ENCODE measurements at regions not wholly inside any gene's neighbourhood (a gene's known extent, or its start where the extent isn't known, plus 50 kb on each side); places are given as distances from the start of the nearest gene placed in this dataset.

- Histone ChIP-seq H3K9me3 (ENCODE audit: control insufficient read depth in 1 of 2, insufficient read depth in 1 of 2, low read length in 2 of 2) (no peaks in the 10 kb centered on the region), H3K4me3 (ENCODE audit: low read length) (no peak overlapping the region), H3K27me3 (ENCODE audit: control insufficient read depth in 1 of 2, insufficient read depth in 2 of 2, low read length in 2 of 2) (no peaks in the 10 kb centered on the region), H3K36me3 (ENCODE audit: insufficient read depth, low read length) (no peaks in the 10 kb centered on the region), H3K27ac (ENCODE audit: low read depth in 1 of 2, low read length in 2 of 2) (no peak overlapping the region), H3K4me1 (ENCODE audit: insufficient read depth, low read length) (no peaks in the 10 kb centered on the region)
- Mint-ChIP-seq H3K4me1 (ENCODE audit: low read depth) (no peaks in the 10 kb centered on the region), H3K36me3 (ENCODE audit: low read depth) (no peaks in the 10 kb centered on the region), H3K9me3 (no peaks in the 10 kb centered on the region), H3K27me3 (no peaks in the 10 kb centered on the region), H3K4me3 (no peak overlapping the region), H3K27ac (no peak overlapping the region)
- CTCF ChIA-PET: no interaction called here
- no peak for ATAC-seq (ENCODE audit: poor library complexity)
- intact Hi-C loops (cut with DNase I, micrococcal nuclease): no loop called here
- POLR2A ChIA-PET: no interaction called here
- no peak for DNase-seq
- TF ChIP-seq, protein P1, sequence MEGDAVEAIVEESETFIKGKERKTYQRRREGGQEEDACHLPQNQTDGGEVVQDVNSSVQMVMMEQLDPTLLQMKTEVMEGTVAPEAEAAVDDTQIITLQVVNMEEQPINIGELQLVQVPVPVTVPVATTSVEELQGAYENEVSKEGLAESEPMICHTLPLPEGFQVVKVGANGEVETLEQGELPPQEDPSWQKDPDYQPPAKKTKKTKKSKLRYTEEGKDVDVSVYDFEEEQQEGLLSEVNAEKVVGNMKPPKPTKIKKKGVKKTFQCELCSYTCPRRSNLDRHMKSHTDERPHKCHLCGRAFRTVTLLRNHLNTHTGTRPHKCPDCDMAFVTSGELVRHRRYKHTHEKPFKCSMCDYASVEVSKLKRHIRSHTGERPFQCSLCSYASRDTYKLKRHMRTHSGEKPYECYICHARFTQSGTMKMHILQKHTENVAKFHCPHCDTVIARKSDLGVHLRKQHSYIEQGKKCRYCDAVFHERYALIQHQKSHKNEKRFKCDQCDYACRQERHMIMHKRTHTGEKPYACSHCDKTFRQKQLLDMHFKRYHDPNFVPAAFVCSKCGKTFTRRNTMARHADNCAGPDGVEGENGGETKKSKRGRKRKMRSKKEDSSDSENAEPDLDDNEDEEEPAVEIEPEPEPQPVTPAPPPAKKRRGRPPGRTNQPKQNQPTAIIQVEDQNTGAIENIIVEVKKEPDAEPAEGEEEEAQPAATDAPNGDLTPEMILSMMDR (IDR thresholded peaks at IDR 0.05): no peak
Observed at GRCh38 chr10:86598151-86598550, 56.2 kb upstream of the OPN4 start.

DNA sequence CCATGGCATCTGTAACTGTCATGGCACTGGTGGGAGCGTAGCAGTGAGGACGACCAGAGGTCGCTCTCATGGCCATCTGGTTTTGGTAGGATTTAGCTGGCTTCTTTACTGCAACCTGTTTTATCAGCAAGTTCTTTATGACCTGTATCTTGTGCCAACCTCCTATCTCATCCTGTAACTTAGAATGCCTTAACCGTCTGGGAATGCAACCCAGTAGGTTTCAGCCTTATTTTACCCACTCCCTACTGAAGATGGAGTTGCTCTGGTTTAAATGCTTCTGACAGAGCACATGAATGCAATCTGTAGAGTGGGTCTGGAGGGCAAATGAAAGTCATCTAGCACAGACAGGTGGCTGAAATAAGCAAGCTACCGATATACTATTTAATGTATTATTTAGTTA, 55.3 kb upstream of the OPN4 start:
- ChIA-PET POLR2A (no interaction called here), CTCF (no interaction called here)
- H3K27ac Mint-ChIP-seq: no peak overlapping the region
- no peak overlapping the region for H3K4me3 Mint-ChIP-seq
- no peaks in the 10 kb centered on the region for H3K9me3 Mint-ChIP-seq
- no peaks in the 10 kb centered on the region for H3K4me1 Mint-ChIP-seq (ENCODE audit: low read depth)
- Histone ChIP-seq H3K27me3 (ENCODE audit: control insufficient read depth in 1 of 2, insufficient read depth in 2 of 2, low read length in 2 of 2) (no peaks in the 10 kb centered on the region), H3K27ac (ENCODE audit: low read depth in 1 of 2, low read length in 2 of 2) (no peak overlapping the region), H3K4me1 (ENCODE audit: insufficient read depth, low read length) (no peaks in the 10 kb centered on the region), H3K9me3 (ENCODE audit: control insufficient read depth in 1 of 2, insufficient read depth in 1 of 2, low read length in 2 of 2) (no peaks in the 10 kb centered on the region), H3K4me3 (ENCODE audit: low read length) (no peak overlapping the region), H3K36me3 (ENCODE audit: insufficient read depth, low read length) (no peaks in the 10 kb centered on the region)
- intact Hi-C loops (cut with DNase I, micrococcal nuclease): no loop called here
- TF ChIP-seq, protein P1 (IDR thresholded peaks at IDR 0.05): no peak
- H3K27me3 Mint-ChIP-seq: no peaks in the 10 kb centered on the region
- DNase-seq (no peak), ATAC-seq (ENCODE audit: poor library complexity) (no peak)
- no peaks in the 10 kb centered on the region for H3K36me3 Mint-ChIP-seq (ENCODE audit: low read depth)

DNA sequence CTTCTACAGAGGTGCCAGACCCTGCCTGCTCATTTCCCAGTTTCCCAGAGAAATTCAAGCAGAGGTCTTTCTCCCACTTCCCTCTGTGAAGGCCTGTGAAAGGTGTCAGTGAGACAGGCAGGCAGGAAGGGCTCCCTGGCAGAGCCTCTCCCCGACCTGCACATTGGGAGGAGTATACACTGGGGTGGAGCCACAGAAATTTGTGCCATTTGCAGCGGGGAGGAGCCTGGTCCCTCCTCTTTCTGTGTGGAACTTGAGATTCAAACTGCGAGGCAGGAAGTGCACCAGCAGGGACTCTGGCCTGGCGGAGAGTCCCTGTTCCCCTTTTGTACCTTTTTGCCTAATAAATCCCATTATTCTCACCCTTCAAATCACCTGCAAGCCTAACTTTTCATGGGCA, 54.6 kb upstream of the OPN4 start:
- Histone ChIP-seq H3K27ac (ENCODE audit: low read depth in 1 of 2, low read length in 2 of 2) (no peak overlapping the region), H3K27me3 (ENCODE audit: control insufficient read depth in 1 of 2, insufficient read depth in 2 of 2, low read length in 2 of 2) (no peaks in the 10 kb centered on the region), H3K4me3 (ENCODE audit: low read length) (no peak overlapping the region), H3K4me1 (ENCODE audit: insufficient read depth, low read length) (no peaks in the 10 kb centered on the region), H3K36me3 (ENCODE audit: insufficient read depth, low read length) (no peaks in the 10 kb centered on the region), H3K9me3 (ENCODE audit: control insufficient read depth in 1 of 2, insufficient read depth in 1 of 2, low read length in 2 of 2) (no peaks in the 10 kb centered on the region)
- H3K27me3 Mint-ChIP-seq: no peaks in the 10 kb centered on the region
- TF ChIP-seq, protein P1 (IDR thresholded peaks at IDR 0.05): no peak
- H3K4me3 Mint-ChIP-seq: no peak overlapping the region
- CTCF ChIA-PET: no interaction called here
- ATAC-seq (ENCODE audit: poor library complexity) (peak; percentile 44), DNase-seq (peak in 3 of 14 experiments; percentile 11 to 24 (median 13))
- POLR2A ChIA-PET: no interaction called here
- no peaks in the 10 kb centered on the region for H3K4me1 Mint-ChIP-seq (ENCODE audit: low read depth)
- intact Hi-C loops (cut with DNase I, micrococcal nuclease): no loop called here
- no peaks in the 10 kb centered on the region for H3K36me3 Mint-ChIP-seq (ENCODE audit: low read depth)
- no peak overlapping the region for H3K27ac Mint-ChIP-seq
- no peaks in the 10 kb centered on the region for H3K9me3 Mint-ChIP-seq
